ENCODE measurements at regions not wholly inside any gene's neighbourhood (a gene's known extent, or its start where the extent isn't known, plus 50 kb on each side); places are given as distances from the start of the nearest gene placed in this dataset.

DNA sequence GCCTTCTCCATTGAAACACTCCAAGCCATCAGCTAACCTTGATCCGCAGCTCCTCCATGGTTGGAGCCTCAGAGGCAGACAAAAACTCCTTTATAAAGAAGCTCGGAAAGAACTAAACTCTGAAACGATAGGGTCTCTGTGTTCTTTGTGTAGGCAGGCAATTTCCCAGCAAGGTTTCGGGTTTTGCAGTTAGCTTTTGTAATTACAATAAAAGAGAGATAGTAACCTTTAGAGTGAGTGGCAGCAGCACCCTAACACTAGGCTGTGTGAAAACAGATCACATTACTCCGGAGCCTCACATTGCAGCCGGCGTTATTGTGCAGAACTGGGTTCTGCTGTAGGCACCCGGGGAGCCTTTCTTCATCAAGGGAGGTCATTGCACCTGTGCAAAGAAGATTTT lies 115.8 kb upstream of the MAP3K1 start:
- no peaks in the 10 kb centered on the region for H4K20me1 ChIP-seq (ENCODE audit: insufficient read depth)
- no peaks in the 10 kb centered on the region for H3K9me3 ChIP-seq (ENCODE audit: low read length)
- H2AFZ ChIP-seq (ENCODE audit: low read depth, low read length) = no peak overlapping the region
- no peaks in the 10 kb centered on the region for H3K9me2 ChIP-seq (ENCODE audit: insufficient read depth, low read length)
- no peaks in the 10 kb centered on the region for H3F3A ChIP-seq (ENCODE audit: insufficient read depth, low read length, poor library complexity, severe bottlenecking)
- no peak overlapping the region for H3K4me2 ChIP-seq (ENCODE audit: low read length)
- no peaks in the 10 kb centered on the region for H3K27me3 ChIP-seq (ENCODE audit: insufficient read depth, low read depth, low read length)
- no peak overlapping the region for H3K27ac ChIP-seq (ENCODE audit: low read length)
- no peak overlapping the region for H3K9ac ChIP-seq (ENCODE audit: low read length)
- no peaks in the 10 kb centered on the region for H3K36me3 ChIP-seq (ENCODE audit: insufficient read depth, low read length)
- TF ChIP-seq SMC3 (conservative IDR thresholded peaks at IDR 0.05; ENCODE audit: poor library complexity) = no peak
- TF ChIP-seq, protein P1, sequence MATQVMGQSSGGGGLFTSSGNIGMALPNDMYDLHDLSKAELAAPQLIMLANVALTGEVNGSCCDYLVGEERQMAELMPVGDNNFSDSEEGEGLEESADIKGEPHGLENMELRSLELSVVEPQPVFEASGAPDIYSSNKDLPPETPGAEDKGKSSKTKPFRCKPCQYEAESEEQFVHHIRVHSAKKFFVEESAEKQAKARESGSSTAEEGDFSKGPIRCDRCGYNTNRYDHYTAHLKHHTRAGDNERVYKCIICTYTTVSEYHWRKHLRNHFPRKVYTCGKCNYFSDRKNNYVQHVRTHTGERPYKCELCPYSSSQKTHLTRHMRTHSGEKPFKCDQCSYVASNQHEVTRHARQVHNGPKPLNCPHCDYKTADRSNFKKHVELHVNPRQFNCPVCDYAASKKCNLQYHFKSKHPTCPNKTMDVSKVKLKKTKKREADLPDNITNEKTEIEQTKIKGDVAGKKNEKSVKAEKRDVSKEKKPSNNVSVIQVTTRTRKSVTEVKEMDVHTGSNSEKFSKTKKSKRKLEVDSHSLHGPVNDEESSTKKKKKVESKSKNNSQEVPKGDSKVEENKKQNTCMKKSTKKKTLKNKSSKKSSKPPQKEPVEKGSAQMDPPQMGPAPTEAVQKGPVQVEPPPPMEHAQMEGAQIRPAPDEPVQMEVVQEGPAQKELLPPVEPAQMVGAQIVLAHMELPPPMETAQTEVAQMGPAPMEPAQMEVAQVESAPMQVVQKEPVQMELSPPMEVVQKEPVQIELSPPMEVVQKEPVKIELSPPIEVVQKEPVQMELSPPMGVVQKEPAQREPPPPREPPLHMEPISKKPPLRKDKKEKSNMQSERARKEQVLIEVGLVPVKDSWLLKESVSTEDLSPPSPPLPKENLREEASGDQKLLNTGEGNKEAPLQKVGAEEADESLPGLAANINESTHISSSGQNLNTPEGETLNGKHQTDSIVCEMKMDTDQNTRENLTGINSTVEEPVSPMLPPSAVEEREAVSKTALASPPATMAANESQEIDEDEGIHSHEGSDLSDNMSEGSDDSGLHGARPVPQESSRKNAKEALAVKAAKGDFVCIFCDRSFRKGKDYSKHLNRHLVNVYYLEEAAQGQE (IDR thresholded peaks at IDR 0.05; ENCODE audit: borderline replicate concordance) = no peak
- TF ChIP-seq, protein P2, sequence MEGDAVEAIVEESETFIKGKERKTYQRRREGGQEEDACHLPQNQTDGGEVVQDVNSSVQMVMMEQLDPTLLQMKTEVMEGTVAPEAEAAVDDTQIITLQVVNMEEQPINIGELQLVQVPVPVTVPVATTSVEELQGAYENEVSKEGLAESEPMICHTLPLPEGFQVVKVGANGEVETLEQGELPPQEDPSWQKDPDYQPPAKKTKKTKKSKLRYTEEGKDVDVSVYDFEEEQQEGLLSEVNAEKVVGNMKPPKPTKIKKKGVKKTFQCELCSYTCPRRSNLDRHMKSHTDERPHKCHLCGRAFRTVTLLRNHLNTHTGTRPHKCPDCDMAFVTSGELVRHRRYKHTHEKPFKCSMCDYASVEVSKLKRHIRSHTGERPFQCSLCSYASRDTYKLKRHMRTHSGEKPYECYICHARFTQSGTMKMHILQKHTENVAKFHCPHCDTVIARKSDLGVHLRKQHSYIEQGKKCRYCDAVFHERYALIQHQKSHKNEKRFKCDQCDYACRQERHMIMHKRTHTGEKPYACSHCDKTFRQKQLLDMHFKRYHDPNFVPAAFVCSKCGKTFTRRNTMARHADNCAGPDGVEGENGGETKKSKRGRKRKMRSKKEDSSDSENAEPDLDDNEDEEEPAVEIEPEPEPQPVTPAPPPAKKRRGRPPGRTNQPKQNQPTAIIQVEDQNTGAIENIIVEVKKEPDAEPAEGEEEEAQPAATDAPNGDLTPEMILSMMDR (IDR thresholded peaks at IDR 0.05; ENCODE audit: poor library complexity, severe bottlenecking) = no peak
- H3K79me2 ChIP-seq (replicated peaks; ENCODE audit: insufficient read depth, low read length) = no peaks in the 10 kb centered on the region
- peak overlapping the region; percentile 13 for H3K4me3 ChIP-seq (ENCODE audit: low read length)

DNA sequence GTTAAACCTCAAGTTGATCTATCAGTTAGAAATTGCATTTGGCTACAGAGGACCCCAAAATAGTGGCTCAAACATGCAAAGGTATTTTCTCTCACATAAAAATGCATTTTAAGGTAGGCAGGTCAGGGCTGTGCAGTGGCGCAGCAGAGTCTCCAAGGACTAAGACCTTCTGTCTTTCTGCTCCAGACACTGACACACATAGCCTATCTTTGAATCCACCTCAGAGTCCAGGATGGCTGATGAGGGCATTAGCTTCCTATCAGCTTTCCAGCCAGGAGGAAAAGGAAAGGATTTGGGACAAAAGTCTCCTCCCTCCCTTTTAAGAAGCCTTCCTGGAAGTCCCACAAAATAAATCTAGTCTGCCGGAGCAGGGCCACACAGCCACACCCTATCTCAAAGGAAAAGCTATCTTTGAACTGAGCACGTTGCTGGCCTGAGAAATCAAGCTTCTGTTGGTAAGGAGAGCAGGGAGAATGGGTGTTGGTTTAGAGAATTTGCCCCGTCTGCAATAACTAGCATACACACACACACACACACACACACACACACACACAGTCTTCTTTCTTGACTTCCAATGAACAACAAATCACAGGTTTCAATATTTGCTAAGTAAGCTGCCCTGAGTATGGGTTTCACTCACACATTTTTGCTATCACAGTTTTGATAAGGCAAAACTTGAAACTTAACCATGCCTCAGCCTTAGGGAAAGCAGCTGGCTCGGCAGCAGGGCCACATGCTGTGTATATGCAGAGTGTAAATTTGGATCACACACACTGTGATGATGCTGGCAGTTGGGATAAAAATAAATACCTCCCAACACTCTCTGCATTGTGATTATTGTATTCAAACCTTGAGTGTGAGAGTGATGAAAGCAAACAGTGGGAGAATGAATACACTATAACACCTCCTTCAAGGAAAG lies 116.6 kb upstream of the MAP3K1 start:
- no peaks in the 10 kb centered on the region for H3K36me3 ChIP-seq (ENCODE audit: insufficient read depth, low read length)
- no peak overlapping the region for H3K27ac ChIP-seq (ENCODE audit: low read length)

DNA sequence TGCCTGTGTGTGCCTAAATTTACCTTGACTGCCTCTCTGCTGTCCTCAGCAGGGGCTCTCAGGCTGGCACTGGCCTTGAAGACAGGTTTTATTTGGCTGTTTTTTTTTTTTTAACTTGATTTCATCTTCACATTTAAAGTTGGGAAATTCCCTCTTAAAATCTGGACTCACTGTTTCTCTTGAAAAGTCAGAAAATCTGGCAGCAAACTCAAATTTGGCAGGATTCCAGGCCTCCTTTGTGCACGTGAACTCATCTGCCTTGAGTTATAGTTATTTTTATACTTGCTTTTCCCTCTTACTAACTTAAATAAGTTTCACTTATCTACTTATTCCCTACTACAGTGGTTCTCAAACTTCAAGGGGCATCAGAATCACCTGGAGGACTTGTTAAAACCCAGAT lies 118.4 kb upstream of the MAP3K1 start:
- H4K20me1 ChIP-seq (ENCODE audit: insufficient read depth) = no peaks in the 10 kb centered on the region
- TF ChIP-seq RAD21 (conservative IDR thresholded peaks at IDR 0.05) = no peak
- TF ChIP-seq POLR2AphosphoS5 (IDR thresholded peaks at IDR 0.05) = no peak
- no peak for TF ChIP-seq SMC3 (conservative IDR thresholded peaks at IDR 0.05; ENCODE audit: poor library complexity)
- TF ChIP-seq, protein P1 (IDR thresholded peaks at IDR 0.05; ENCODE audit: borderline replicate concordance) = no peak
- H3K9ac ChIP-seq (ENCODE audit: low read length) = no peak overlapping the region
- no peak overlapping the region for H2AFZ ChIP-seq (ENCODE audit: low read depth, low read length)
- H3K4me3 ChIP-seq (ENCODE audit: low read length) = no peak overlapping the region
- H3K27ac ChIP-seq (ENCODE audit: low read length) = no peak overlapping the region
- H3K9me2 ChIP-seq (ENCODE audit: insufficient read depth, low read length) = no peaks in the 10 kb centered on the region
- H3K27me3 ChIP-seq (ENCODE audit: insufficient read depth, low read depth, low read length) = no peaks in the 10 kb centered on the region
- no peaks in the 10 kb centered on the region for H3K36me3 ChIP-seq (ENCODE audit: insufficient read depth, low read length)
- H3K9me3 ChIP-seq (ENCODE audit: low read length) = no peaks in the 10 kb centered on the region
- H3F3A ChIP-seq (ENCODE audit: insufficient read depth, low read length, poor library complexity, severe bottlenecking) = no peaks in the 10 kb centered on the region
- H3K79me2 ChIP-seq (replicated peaks; ENCODE audit: insufficient read depth, low read length) = no peaks in the 10 kb centered on the region
- H3K4me2 ChIP-seq (ENCODE audit: low read length) = no peak overlapping the region

More for the DNA sequence above, 116.6 kb upstream of the MAP3K1 start:
- Histone ChIP-seq H4K20me1 (ENCODE audit: insufficient read depth) (no peaks in the 10 kb centered on the region), H3K4me2 (ENCODE audit: low read length) (no peak overlapping the region), H3K9me3 (ENCODE audit: low read length) (no peaks in the 10 kb centered on the region), H3K4me3 (ENCODE audit: low read length) (peak overlapping the region; percentile 13), H3K27me3 (ENCODE audit: insufficient read depth, low read depth, low read length) (no peaks in the 10 kb centered on the region), H3K79me2 (replicated peaks; ENCODE audit: insufficient read depth, low read length) (no peaks in the 10 kb centered on the region), H3K9ac (ENCODE audit: low read length) (no peak overlapping the region), H3K9me2 (ENCODE audit: insufficient read depth, low read length) (no peaks in the 10 kb centered on the region), H2AFZ (ENCODE audit: low read depth, low read length) (no peak overlapping the region), H3F3A (ENCODE audit: insufficient read depth, low read length, poor library complexity, severe bottlenecking) (no peaks in the 10 kb centered on the region)
- TF ChIP-seq POLR2AphosphoS5 (IDR thresholded peaks at IDR 0.05) = peak; percentile 18
- no peak for TF ChIP-seq RAD21 (conservative IDR thresholded peaks at IDR 0.05)
